NCI-H128 (cell line): ENCODE measurements at regions not wholly inside any gene's neighbourhood (a gene's known extent, or its start where the extent isn't known, plus 50 kb on each side); places are given as distances from the start of the nearest gene placed in this dataset.

Source experiments
- DNase-seq: peaks from one replicate; lab custom pipeline; 2025; ENCODE audit not compliant: unreplicated experiment; lab: John Stamatoyannopoulos, UW

DNA sequence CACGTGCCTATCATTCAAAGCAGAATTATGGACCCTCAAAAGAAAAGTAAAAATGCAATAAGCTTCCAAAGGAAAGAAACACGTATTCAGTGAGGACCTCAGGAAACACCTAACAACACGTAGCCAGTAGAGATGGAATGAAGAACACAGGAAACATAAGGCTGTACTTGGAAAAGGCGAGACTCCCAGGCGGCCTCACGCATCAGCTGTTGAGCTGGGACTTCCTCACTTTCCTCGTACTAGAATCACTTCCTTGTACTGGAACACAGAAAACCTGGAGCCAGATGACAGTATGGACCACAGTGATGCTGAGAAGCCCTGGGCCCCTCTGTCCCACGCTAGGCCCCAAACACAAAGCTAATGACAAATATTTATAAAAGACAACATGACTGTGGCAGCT is 94.4 kb upstream of the BACE2 start:
- no peak for DNase-seq

DNA sequence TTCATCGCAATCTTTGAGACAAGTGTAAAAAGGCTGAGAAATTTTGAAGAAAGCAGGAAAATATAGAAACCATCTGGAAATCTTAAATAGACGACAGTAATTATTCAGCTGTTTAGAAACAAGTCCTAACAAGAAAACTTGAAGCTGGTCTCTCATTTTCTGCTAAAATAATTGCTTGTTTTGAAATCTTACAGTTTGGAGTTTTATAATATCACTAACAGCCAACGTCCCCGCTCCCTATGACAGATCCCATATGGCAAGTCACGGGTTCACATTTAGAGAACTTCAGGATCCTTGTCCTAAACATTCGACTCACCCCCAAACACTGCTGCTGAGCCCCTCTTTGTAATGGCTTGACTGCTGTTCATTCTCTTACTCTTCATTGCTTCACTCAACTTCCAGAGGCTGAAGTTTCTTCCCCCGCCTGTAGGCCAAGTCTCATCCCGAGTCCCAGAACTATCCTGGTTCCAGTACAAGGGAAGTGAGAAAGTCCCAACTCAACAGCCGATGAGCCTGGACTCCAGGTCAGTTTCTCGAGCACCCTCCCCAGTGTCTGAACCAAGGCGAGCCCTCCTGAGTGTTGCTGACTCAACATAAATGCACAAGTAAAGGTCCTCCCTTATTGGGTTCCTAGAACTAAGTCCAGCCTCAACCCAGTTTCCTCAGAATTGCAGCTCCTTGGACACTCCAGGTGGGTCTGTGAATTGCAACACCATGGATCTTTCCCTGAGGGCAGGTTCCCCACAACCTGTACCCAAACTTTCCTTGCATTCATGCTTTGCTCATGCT is 93.4 kb upstream of the BACE2 start:
- DNase-seq = no peak

DNA sequence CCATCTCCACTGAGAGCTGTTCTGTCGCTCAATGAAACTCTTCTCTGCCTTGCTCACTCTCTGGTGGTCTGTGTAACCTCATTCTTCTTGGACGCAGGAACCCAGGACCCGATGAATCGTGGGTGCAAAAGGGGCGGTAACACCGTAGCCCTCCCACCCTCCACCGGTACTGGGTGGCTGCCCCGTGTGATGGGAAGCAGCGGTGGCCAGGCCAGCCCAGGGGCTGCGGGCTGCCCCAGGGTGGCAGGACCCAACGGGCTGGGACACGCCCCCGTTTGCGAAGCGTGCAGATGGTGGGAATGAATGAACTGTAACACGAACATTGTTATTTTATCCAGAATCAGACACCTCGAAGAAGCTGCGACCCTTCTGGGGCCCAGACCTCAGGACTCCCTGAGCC is 92.3 kb upstream of the BACE2 start:
- DNase-seq = no peak

GRCh38 chr21:41076064-41076463 is 91.9 kb upstream of the BACE2 start:
- DNase-seq = no peak

DNA sequence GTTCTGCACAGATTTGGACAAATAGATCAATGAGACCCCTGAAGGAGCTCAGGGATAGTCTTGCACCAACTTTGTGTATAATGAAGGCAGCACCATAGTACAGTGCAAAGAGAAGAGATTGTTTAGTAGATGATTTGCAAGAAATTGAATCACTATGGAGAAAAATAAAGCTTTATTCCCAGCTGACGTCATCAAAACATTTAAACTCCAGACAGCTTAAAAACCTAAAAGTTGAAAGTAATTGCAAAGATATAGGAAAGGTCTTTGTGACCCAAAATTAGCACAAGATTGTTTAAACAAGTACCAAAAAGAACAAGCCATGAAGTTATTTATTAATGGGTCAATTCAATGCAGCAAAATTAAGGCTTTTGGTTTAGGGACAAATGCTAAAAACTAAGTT is 88.8 kb upstream of the BACE2 start:
- DNase-seq = no peak

- no peak for DNase-seq
Observed at GRCh38 chr21:41080485-41081121, 87.4 kb upstream of the BACE2 start.

- DNase-seq = no peak
Observed at GRCh38 chr21:41086569-41086968, 81.4 kb upstream of the BACE2 start.

- no peak for DNase-seq
Observed at GRCh38 chr21:41090981-41091380, 77.0 kb upstream of the BACE2 start.

DNA sequence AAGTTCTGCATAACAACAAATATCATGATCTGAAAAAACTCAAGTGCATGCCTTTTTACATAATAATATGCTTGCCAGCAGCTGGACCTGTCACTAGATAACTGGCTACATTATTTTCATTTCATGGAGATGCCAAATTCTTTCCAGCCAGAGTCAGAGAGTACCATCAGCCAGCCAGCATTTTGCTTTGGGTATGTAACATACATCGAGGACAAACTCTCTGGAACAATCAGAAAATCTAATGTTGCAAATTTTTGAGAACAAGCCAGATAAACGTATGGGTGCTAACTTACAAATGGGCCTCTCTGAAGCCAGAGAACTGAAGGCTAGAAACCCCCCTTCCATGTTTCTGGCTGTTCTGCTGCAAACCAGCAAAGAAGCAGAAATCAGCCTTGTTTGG is 76.3 kb upstream of the BACE2 start:
- DNase-seq = no peak

DNA sequence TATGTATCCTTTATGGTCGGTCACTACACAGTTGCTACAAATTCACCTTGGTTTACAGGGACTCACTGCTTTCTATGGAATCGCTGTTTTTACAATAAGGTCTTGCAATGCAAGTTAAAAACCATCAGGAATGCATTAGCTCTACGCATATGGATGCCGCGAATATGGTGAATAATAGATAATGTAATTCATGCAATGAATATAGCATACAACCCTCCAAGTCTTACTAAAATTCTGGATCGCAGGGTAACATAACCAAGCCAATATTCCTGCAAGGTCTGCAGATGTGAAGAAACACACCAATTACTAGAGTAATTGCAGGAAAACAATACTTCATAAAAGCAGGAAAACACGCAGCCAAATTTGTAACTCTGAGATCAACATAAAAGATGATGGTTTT is 75.6 kb upstream of the BACE2 start:
- no peak for DNase-seq

GRCh38 chr21:41095983-41096382 is 72.0 kb upstream of the BACE2 start:
- no peak for DNase-seq

DNA sequence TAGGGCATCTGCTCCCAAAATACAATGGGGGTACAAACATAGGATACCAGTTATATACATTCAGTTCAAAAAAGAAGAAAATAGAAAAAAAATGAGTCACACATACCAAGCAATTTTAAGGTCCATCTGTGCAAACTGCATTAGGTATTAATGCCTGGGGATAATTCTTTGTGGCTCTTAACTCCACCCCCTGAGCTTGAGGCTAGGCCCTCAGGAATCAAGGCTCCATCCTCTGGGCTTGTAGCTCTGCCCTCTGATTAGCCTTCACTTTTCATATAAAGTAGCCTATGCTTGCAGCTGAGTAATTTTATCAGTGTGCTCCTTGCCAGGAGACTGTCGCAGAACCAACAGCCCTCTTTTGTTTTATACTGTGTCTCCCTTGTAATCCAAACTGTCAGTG is 69.9 kb upstream of the BACE2 start:
- no peak for DNase-seq

DNA sequence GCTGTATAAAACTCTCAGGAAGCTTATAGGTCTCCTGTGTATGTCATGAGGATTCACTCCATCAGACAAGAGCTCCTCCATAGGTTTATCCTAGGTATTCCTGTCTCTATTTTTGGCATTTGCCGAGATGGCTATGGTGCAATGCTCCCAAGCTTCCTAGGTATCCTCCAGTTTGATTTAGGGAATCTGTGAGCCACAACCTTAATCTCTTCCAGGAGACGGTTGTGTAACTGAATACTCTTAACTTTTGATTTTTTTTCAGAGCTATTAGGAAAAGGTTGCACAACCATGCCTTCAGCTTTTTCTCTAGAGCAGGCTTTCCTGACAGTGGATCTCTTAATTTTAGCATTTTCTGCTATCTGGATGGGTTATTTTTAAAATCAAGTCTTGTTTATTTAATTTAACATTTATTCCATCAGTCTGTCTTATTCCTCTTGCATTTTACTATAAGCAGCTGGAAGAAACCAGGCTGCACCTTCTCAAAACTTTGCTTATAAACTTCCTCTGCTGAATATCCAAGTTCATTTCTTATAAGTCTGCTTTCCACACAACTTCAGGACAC is 69.4 kb upstream of the BACE2 start:
- no peak for DNase-seq

DNA sequence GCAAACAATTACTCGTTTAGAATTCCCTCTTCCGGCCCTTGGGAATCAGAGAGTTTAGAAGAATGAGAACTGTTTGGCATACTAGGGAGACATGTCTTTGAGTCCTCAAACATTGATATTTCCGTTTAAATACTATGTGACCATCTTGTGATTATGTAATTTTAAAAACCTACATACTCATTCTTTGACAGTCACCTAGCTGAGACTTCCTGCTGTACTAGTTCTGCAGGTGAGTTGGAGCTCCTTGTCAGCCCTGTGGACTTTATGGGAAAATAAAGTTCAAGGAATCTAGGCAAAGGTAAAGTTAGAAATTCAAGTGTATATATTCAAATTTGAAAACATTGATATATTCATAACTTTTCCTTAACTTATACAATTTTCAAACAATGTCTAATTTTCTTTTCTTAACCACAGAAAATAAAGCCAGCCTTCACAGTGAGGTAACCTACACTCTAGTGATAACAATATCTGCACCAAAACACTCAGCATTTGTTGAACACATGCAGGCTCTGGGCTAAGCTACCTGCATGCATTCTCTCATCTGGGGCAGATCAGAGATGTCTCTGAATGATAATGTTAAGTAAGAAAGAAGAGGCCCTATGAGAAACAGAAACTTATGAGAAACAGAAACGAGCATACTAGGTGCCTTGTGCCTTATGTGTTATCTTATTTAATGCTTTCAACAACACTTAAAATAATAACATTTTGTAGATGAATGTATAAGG is 67.0 kb upstream of the BACE2 start:
- DNase-seq = no peak

GRCh38 chr21:41102281-41102680 is 65.7 kb upstream of the BACE2 start:
- no peak for DNase-seq

DNA sequence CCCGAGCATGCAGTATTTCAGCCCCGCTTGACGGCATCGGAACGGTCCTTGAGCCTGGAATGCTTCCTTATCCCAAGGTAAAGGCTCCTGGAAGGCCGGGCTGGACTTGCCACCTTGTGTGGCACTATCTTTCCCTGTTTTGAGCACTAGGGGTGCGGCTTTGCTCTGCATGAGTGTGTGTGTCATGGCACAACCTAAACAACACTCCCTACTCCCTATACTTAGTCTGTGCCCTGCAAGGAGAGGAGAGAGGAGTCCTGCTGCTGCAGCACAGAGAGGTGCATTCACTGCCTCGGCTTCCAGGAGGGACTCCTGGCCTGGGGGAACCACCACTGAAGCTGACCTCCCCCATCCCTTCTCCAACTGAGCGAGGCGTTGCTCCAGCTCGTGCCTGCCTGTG is 60.4 kb upstream of the BACE2 start:
- no peak for DNase-seq

- DNase-seq = no peak
Observed at GRCh38 chr21:41108668-41109585, 59.0 kb upstream of the BACE2 start.

GRCh38 chr21:41110161-41110560 is 57.8 kb upstream of the BACE2 start:
- no peak for DNase-seq

DNA sequence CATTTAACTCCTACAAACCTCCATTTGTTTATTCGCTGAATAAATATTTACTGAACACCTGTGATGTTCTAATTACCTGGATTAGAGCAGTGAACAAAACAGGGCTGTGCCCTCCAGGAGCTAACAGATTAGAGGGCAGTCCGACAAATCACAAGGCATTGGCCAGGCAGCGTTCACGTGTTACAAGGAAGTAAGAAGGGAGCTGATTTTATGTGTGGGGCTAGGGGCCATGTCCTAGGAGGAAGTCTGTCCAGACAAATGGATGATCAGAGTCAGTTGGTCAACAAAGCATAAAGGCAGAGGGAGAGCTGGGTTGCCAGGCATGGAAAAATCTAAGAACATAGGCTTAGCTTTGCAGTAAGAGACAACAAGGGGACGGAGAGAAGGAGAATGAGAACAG is 57.3 kb upstream of the BACE2 start:
- DNase-seq = no peak

GRCh38 chr21:41111681-41112080 is 56.3 kb upstream of the BACE2 start:
- DNase-seq = no peak
